ENCODE measurements at regions not wholly inside any gene's neighbourhood (a gene's known extent, or its start where the extent isn't known, plus 50 kb on each side); places are given as distances from the start of the nearest gene placed in this dataset.

DNA sequence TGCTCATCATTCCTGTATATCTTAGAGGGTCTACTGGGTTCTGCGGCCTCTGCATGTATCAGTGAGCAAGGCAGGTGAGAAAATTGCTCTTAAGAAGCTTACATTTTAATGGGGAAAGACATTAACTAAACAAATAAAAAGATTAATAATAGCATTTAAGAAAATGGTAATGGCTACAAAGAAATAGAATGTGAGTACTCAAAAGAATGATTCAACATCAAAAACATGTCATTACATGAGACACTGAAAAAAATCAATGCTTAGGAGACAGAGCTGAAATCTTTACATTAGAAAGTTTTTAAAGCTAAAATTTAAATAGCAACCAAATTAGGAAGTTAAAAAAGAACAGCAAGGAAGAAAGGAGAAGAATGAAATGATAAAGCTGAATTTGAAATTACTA, 146.9 kb upstream of the PHACTR1 start:
- ChIA-PET POLR2A (ENCODE audit: partially characterized antibody) (no interaction called here), CTCF (ENCODE audit: partially characterized antibody) (no interaction called here)
- Histone ChIP-seq H3K4me3 (ENCODE audit: extremely low read depth in 1 of 4, insufficient read depth in 2 of 4, low read depth in 3 of 4, low read length in 4 of 4) (no peak overlapping the region), H3K9ac (replicated peaks in 1 of 4; ENCODE audit: extremely low read depth in 1 of 4, low read depth in 3 of 4, low read length in 3 of 4) (no peak overlapping the region), H3K79me1 (ENCODE audit: low read depth, low read length) (no peaks in the 10 kb centered on the region), H2BK12ac (ENCODE audit: low read depth, low read length) (no peak overlapping the region), H3K23me2 (ENCODE audit: low read depth, low read length) (no peaks in the 10 kb centered on the region), H4K8ac (ENCODE audit: extremely low read depth, insufficient read depth, low read length) (no peak overlapping the region), H2BK15ac (ENCODE audit: low read length) (no peak overlapping the region), H3K4me2 (ENCODE audit: insufficient read depth in 1 of 2, low read depth in 2 of 2, low read length in 2 of 2) (no peak overlapping the region), H3K56ac (replicated peaks; ENCODE audit: insufficient read length, low read depth, low read length) (no peak overlapping the region), H3K27ac (ENCODE audit: low read depth, low read length) (no peak overlapping the region), H2BK120ac (replicated peaks; ENCODE audit: low read depth, low read length) (no peak overlapping the region), H3K14ac (ENCODE audit: insufficient read length) (no peak overlapping the region), H2BK5ac (ENCODE audit: low read depth, low read length) (no peak overlapping the region), H2BK20ac (ENCODE audit: low read length) (no peak overlapping the region), H4K5ac (ENCODE audit: insufficient read length, low read depth, low read length) (no peak overlapping the region), H3K9me3 (ENCODE audit: insufficient read depth in 2 of 2, low read depth in 1 of 2, low read length in 1 of 2) (no peaks in the 10 kb centered on the region), H4K20me1 (replicated peaks in 1 of 2; ENCODE audit: control insufficient read depth in 1 of 2, insufficient read depth in 2 of 2, low read length in 2 of 2) (no peaks in the 10 kb centered on the region), H4K91ac (replicated peaks; ENCODE audit: insufficient read length, low read length) (no peak overlapping the region), H3K79me2 (ENCODE audit: control insufficient read depth in 1 of 2, insufficient read depth in 2 of 2, low read length in 2 of 2) (no peaks in the 10 kb centered on the region), H3K18ac (ENCODE audit: extremely low read depth, low read length) (no peak overlapping the region), H3K4me1 (replicated peaks in 1 of 4; ENCODE audit: control insufficient read depth in 3 of 4, insufficient read depth in 4 of 4, low read length in 3 of 4) (peaks cover 2 to 4% (median 3%) of the 10 kb centered on the region in 4 experiments; a peak in 5 of 7 replicates), H3K36me3 (ENCODE audit: control insufficient read depth in 2 of 4, insufficient read depth in 4 of 4, low read length in 3 of 4) (no peaks in the 10 kb centered on the region), H3K4ac (replicated peaks; ENCODE audit: insufficient read length, low read depth, low read length) (no peak overlapping the region), H3K27me3 (replicated peaks in 1 of 4; ENCODE audit: control insufficient read depth in 3 of 4, extremely low read depth in 1 of 4, insufficient read depth in 3 of 4, low read length in 3 of 4) (no peaks in the 10 kb centered on the region), H2AK5ac (ENCODE audit: low read depth, low read length) (no peak overlapping the region), H3K23ac (ENCODE audit: insufficient read length) (no peak overlapping the region), H2AFZ (ENCODE audit: low read length) (no peak overlapping the region)
- DNase-seq (ENCODE audit: low read depth in 1 of 2, low spot score in 2 of 2): no peak
- FAIRE-seq: no peak
- 67% methylated on average over 1 of the region's 1 CpG; no CpG with 5 or more reads in 1 of the 2 experiments for WGBS, 2 experiments (ENCODE audit: extremely low coverage in 1 of 2, insufficient coverage in 1 of 2, insufficient read length in 1 of 2, insufficient replicate concordance in 2 of 2, low coverage in 1 of 2, low lambda C conversion rate in 2 of 2, missing lambda C conversion rate in 1 of 2)
- TF ChIP-seq, protein P1, sequence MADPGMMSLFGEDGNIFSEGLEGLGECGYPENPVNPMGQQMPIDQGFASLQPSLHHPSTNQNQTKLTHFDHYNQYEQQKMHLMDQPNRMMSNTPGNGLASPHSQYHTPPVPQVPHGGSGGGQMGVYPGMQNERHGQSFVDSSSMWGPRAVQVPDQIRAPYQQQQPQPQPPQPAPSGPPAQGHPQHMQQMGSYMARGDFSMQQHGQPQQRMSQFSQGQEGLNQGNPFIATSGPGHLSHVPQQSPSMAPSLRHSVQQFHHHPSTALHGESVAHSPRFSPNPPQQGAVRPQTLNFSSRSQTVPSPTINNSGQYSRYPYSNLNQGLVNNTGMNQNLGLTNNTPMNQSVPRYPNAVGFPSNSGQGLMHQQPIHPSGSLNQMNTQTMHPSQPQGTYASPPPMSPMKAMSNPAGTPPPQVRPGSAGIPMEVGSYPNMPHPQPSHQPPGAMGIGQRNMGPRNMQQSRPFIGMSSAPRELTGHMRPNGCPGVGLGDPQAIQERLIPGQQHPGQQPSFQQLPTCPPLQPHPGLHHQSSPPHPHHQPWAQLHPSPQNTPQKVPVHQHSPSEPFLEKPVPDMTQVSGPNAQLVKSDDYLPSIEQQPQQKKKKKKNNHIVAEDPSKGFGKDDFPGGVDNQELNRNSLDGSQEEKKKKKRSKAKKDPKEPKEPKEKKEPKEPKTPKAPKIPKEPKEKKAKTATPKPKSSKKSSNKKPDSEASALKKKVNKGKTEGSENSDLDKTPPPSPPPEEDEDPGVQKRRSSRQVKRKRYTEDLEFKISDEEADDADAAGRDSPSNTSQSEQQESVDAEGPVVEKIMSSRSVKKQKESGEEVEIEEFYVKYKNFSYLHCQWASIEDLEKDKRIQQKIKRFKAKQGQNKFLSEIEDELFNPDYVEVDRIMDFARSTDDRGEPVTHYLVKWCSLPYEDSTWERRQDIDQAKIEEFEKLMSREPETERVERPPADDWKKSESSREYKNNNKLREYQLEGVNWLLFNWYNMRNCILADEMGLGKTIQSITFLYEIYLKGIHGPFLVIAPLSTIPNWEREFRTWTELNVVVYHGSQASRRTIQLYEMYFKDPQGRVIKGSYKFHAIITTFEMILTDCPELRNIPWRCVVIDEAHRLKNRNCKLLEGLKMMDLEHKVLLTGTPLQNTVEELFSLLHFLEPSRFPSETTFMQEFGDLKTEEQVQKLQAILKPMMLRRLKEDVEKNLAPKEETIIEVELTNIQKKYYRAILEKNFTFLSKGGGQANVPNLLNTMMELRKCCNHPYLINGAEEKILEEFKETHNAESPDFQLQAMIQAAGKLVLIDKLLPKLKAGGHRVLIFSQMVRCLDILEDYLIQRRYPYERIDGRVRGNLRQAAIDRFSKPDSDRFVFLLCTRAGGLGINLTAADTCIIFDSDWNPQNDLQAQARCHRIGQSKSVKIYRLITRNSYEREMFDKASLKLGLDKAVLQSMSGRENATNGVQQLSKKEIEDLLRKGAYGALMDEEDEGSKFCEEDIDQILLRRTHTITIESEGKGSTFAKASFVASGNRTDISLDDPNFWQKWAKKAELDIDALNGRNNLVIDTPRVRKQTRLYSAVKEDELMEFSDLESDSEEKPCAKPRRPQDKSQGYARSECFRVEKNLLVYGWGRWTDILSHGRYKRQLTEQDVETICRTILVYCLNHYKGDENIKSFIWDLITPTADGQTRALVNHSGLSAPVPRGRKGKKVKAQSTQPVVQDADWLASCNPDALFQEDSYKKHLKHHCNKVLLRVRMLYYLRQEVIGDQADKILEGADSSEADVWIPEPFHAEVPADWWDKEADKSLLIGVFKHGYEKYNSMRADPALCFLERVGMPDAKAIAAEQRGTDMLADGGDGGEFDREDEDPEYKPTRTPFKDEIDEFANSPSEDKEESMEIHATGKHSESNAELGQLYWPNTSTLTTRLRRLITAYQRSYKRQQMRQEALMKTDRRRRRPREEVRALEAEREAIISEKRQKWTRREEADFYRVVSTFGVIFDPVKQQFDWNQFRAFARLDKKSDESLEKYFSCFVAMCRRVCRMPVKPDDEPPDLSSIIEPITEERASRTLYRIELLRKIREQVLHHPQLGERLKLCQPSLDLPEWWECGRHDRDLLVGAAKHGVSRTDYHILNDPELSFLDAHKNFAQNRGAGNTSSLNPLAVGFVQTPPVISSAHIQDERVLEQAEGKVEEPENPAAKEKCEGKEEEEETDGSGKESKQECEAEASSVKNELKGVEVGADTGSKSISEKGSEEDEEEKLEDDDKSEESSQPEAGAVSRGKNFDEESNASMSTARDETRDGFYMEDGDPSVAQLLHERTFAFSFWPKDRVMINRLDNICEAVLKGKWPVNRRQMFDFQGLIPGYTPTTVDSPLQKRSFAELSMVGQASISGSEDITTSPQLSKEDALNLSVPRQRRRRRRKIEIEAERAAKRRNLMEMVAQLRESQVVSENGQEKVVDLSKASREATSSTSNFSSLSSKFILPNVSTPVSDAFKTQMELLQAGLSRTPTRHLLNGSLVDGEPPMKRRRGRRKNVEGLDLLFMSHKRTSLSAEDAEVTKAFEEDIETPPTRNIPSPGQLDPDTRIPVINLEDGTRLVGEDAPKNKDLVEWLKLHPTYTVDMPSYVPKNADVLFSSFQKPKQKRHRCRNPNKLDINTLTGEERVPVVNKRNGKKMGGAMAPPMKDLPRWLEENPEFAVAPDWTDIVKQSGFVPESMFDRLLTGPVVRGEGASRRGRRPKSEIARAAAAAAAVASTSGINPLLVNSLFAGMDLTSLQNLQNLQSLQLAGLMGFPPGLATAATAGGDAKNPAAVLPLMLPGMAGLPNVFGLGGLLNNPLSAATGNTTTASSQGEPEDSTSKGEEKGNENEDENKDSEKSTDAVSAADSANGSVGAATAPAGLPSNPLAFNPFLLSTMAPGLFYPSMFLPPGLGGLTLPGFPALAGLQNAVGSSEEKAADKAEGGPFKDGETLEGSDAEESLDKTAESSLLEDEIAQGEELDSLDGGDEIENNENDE (IDR thresholded peaks at IDR 0.05; ENCODE audit: insufficient replicate concordance, low read length): no peak

All from H1 (cell line).